ENCODE measurements at regions not wholly inside any gene's neighbourhood (a gene's known extent, or its start where the extent isn't known, plus 50 kb on each side); places are given as distances from the start of the nearest gene placed in this dataset.

DNA sequence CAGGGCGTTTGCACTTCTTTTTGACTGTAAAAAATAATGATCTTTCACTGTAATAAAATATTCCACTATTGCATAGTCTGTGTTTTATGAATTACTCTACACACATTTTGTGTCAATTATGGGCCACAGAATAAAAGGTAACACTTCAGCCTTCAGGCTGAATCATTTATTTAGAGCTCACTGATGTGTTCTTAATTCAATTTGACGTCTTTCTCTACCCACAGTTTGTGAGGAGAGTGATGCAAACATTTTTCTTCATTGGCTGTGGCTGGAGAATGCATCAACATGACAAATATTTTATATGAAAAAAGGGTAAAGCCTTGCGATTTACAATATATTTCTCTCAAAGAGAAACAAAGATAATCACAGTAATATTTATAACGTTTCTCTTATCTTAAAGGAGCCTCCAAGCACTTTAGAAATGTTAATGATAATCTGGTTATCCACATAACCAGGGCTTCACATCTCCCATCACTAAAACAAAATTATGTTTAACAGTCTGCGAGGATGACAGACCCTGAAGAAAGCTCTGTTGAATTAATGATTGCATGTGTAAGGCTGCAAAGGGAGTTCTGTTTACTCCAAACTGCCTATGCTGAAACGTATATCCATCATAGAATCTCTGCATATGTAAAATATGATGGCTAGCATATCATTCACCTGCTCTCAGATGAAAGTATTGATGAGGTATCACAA is 951.3 kb downstream of the ZPLD1 start:
- no peak for DNase-seq

DNA sequence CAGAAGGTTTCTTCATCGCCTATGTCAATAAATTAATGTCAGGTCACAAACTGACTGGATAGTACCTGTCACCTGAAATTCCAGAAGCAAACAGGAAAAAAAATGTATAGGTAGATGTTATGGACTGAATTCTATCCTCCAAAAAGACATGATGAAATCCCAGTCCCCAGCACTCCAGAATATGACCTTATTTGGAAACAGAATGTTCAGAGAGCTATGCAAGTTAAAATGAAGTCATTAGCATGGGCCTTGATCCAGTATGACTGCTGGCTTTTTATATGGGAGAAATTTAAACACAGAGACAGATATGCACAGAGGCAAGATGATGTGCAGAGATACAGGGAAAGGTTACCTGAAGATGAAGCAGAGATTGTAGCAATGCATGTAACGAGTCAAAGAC is 953.4 kb downstream of the ZPLD1 start:
- DNase-seq, result no peak

DNA sequence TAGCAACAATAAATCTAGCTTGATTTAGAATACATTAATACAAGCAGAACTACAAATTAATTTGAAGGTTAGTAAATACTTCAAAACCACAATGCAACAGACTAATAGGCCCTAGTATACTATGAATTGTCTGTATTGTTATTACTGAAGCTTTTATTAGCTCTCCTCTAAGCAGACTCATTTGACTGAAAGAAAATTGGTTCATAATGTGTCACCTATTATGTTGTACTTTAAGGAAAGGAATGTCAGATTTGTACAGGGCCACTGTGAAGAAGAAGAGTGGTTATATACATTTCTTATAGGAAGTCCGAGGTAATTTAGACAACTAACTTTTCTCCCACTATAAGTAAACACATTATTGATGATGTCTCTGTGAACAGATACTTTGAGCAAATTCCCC is 954.5 kb downstream of the ZPLD1 start:
- no peak for DNase-seq

DNA sequence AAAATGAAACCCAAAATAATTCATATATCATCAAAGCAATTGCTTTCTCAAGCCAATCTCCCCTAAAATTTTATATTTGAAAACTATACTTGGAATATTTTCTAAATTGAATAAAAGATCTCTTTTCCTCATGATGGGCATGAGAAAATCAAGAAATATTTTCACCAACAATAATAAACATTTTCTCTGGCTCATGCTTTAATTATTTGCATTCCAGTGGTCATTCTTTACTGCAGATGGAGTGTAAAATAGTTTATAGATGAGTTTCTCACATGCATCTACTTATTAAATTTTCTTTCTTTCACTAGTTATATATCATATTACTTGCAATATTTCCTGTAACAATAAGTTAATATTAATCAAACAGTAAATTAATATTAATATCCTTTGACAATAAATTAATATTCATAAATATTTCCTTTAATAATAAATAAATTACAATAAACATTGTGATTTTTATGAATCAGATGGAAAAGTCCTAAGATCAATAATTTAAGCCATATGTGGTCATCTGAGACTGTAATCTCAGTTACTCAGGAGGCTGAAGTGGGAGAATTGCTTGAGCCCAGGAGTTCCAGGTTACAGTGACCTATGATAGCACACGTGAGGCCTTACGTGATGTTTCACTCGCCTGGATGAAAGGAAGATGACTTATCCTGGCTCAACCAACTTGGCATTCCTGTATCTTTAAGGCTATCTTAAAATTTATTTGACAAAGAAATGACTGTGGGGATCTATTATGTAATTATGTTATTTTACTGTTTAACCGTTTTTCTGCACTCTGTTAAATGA is 958.8 kb downstream of the ZPLD1 start:
- DNase-seq, result no peak

DNA sequence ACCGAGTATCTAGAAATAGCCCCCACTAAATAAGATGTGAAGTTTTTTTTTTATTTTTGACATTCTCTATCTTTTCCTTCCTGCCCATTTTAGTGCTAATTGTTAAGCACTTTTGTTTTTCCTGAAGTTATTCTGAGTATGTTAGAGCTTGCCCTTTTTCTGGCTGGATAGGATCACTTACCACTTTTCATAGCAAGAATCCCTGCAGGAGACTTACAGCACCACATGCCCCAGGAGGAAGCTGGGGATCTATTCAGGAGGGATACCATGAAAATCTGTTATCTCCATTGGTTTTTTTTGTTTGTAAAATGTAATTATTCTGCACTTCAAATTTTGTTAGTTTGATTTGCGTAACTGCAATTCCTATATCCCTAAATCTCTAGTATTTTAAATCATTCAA is 968.4 kb downstream of the ZPLD1 start:
- DNase-seq, result no peak

DNA sequence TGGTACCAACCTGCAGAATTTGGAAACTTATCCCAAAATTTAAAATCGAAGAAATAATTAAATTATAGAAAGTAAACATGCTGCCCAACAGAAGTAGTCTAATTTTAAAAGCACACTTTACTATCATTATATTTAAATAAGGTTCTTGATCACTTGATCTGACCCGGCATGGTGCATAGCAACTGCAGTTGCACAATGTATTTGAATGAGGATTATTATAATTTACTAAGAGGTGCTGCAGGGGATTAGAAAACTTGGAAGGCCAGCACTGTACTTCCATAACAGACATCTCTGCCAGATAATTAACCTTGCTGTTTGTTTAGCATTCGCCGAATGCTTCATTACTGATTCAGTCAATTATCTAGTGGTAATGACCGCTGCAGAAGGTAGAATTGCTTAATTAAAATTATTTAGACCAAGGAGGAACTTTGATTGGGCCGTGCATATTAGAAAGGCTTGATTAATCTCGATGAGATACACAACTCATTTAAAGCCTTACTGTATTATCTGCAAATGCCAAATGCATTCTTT is 971.6 kb downstream of the ZPLD1 start:
- DNase-seq, result no peak

DNA sequence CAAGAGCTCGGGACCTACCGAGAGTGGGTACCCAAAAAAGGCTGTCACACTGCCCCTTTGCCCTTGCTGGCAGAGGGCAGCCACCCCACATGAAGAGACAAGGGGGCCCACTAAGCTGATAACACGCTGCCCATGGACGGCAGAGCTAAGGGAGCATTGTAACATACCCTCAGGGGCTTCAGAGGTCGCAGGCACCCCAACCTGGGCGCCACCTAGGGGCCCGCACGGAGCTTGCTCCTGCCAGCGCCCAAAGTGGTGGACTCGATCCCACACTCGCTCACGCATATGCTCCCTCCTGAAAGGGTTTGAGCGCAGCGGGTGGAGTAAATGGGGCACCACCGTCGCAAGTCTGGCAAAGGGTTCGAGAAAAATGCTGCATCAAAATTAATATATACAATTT is 975.4 kb downstream of the ZPLD1 start:
- no peak for DNase-seq

DNA sequence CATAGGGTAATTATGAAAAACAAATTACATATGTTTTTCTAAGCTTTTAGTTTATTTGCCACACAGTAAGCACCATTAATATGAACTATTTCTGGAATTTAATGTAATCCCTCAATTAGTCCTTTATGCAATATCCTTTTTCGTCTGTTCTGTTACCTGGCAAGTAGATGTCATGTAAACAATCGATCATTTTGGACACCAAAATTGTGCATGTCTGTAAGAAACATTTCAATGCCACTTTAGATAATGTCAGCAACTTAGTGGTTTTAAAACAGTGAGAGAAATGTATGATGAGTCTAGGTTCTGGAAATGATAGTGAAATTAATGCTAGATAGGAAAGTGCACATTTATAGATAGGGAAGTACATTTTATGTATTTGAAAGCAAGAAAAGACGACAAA is 986.6 kb downstream of the ZPLD1 start:
- DNase-seq, result no peak

DNA sequence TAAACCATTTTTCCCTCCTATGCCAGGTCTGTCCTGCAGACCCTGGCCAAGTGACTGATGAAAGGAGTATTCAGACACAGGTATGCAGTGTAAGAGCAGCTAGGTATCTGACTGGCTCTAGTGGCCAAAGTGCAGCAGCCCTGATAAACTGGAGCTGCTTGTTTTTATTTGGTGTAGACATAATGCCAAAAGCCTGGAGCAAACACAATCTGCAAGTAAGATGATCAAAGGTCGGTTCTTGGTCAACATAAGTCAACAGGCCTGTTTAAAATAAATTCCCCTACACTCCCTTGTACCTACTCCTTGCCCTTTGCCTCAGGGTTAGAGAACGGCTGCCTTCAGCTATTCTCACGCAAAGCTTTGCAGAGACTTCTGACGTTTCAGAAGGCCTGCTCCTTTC is 1003.1 kb downstream of the ZPLD1 start:
- no peak for DNase-seq

DNA sequence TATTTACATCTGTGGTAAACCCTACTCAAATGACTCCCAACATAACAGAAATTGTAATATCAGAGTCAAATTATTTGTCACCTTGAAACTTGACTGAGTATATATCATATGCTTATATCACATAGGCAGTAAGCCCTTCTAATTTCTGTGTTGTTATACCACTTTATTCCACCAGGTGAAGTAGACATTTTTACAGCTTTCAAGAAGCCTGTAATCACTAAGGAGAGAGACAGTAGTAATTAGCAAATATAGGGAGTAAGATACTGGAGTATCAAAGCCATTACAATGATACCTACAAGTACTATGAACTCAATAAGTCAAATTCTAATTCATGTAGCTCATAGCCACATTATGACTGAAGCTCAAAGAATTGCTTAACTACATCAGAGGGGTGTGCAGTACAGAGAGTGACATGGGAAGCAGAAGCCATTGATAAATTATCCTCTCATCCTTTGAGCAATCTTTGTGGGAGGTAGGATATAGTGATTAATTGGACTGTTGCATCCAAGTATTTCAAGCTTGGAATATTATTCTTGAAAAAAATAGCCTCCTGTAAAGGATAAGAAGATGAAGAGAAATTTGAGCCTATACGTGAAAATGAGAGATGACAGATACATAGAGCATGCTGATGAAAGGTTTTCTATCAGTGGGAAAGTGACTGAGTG is 1005.9 kb downstream of the ZPLD1 start:
- no peak for DNase-seq

DNA sequence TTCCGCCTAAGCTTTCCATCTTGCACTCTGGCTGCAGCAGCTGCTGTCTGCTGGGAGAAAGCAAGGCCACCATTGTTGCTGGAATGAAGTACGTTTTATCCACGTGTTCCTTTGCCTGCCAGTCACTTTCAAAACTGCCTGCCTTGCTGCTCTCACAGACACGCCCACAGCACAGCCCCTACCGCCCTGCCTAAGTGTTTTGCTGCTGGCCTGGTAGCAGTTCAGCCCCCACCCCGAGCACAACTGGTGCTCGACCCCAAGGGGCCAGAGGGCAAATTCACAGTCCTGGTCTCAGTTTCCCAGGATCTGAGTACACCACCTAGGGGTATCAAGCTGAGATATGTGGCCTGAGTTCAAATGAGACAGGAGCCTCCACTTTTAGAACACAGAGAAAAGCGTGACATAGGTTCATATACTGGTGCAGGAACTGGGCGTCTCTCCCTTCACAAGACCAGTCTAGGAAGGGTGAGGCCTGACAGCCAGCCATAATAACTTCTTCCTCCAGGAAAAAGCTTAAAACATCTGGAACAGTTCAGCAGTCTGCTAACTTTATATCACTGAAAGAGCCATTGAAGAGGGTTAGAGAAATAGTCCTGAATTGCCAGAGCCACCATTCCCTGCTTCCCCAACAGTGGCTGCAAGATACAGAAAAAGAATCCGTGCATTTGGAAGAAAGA is 1012.3 kb downstream of the ZPLD1 start:
- no peak for DNase-seq

DNA sequence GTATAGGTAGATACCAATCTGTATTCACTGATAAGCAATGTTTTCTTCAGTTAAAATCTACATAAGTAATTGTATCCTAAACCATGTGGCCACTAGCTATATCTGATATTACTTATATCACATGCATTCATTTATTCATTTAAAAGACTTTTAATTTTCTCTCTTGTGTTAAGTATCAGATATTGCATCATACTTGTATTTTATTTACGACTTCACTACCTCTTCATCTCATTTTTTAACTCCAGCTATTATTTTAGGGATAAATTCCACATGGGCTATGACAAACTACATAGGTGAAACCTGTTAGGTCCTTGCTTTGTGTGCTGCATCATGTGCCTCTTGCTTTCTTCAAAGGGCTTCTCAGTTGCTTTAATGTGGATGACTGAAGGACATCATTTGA is 1018.3 kb downstream of the ZPLD1 start:
- no peak for DNase-seq

DNA sequence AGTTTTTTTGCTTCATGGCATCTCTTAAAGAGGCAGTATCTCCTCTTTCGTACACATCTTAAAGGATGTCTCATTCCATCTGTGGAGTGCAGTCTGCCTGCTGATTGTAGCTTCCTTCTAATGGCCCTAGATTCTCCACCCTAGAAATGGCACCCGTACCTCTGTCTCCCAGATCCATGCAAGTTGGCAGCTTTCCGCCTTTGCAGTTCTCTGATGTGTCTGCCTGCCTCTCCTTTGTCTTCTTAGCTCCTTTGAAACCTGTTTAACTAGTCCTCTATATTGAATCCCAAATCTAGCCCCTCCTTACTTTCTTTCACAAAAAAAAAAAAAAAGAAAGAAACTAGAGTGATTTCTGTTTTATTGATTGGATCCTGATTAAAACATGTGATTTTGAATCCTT is 1025.0 kb downstream of the ZPLD1 start:
- DNase-seq, result no peak

DNA sequence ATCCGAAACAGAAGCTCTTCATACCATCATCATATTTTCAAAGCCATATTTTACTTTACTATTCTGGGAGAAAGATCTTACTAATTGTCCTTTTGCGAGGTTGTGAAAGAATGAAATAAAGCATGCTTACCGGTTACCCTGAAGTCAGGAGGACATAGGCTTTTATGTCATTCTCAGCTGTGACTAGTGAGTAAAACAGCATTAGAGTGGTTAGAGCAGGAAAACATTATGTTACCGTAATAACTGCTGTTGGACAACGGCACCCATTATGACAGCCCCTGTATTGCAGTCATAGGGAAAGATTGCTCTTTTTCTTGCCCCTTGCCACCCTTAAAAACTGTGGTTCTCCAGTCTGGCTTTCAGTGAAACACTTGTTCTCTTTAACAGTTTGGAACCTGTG is 1035.7 kb downstream of the ZPLD1 start:
- DNase-seq, result no peak

DNA sequence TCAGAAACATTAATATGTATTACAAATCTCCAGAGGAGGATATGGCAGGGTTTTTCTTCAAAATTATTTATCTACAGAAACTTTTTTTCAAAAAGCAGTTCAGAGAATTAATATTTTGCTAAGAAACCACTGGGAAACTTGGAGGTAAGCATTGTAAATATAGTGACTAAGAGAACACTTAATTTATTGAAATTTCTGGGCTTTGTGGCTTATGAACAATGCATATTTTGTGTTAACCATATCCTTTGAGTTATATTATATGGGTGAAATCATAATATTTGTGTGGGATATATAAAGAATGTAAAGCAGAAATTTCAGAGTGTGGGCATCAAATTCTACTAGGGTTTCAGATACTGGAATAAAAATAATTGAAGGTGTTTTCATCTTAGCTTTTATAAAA is 1059.2 kb downstream of the ZPLD1 start:
- DNase-seq, result no peak

DNA sequence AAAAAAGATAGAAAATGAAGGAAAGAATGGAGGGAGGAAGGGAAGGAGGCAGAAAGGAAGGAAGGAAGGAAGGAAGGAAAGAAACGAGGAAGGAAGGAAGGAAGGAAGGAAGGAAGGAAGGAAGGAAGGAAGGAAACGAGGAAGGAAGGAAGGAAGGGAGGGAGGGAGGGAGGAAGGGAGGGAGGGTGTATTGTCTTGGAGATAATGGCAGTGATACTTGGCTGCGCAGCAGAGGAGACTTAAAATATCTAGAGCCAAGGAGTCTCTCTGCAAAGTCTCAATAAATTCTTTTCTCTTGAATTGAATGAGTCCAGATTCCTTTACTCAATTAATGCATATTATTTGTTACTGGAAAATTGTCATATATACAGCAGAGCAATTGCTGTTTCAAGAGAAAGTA is 1059.7 kb downstream of the ZPLD1 start:
- no peak for DNase-seq

DNA sequence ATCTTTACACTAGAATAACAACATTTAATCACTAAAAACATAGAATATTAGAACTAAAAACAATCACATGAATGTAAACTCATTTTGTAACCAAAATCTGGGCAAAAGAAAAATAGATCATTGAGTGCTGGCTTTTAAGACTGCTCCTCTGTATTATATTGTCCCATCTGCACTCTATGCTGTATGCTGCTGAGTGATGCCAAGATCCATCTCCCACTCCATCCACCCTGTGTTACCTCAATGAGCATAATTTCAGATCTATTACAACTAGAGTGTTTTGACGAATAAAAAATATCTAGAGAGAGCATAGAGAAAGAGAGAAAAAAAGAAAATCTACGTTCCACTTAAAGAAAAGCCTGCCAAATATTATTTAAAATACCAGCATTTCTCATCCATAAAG is 1060.4 kb downstream of the ZPLD1 start:
- no peak for DNase-seq

DNA sequence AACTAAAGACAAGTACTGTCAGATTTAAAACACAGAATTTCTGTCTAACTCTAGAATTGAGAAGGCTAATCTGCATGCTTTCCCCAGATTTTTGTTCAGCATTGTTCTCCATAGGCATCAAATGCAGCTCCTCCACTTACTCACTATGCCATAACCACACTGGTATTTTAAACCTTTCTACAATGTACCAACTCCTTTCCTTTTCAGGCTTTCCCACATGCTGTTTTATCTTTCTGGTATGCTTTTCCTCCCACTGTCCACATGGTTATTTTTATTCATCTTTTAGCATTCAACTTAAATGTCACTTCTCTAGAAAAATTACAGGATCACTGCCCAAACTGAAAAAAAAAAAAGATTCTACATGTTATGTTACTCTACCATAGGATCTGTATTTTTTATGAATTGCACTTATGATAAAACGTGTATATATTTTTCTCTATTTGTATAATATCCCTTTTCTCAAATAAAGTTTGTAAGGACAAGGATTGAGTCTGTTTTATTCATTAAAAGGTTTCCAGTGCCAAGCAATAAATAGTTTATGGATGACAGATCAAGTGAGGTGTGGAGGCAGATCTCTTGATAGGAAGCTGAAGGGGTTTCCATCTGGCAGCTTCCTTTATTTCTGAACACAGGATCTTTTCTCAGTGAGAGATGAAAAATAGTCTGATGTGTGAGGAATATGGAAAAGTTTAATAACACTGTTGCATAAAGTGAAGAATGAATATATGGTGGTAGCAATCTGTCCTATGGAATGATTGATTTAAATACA is 1064.5 kb downstream of the ZPLD1 start:
- no peak for DNase-seq

DNA sequence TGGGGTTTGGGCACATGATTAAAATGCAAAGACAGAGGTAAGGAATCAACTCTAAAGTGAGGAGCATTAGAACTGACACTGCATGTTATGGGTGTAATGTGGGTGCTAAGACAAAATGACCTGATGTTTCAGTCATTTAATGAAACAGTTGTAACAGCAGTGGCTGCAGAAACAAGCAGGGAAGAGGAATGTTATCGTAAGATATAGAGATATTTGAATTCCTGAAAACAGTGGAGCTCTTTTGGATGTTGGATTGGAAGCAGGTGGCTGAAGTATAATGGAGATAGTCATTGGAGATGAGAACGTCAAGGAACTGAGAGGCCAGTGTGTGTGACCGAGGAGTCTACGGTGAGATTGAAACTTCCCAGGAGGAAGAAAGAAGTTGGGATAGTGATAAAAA is 1065.2 kb downstream of the ZPLD1 start:
- no peak for DNase-seq

DNA sequence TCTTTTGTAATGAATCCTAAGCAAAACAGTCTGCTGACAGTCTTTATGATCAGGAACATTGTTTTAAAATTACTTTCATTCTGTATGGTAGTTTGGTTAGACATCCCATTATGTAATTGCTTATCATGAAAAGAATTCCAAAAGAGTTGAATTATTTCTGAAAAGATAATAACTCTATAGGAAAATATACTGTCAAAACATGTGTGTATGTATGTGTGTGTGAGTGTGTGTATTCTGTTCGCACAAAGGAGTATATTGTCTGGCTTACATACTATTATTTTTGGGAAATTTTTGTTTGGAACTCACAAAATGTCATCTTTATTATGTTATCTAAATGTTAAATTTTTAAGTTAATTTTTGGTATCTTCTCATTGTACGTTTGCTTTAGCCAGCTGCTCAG is 1075.9 kb downstream of the ZPLD1 start:
- no peak for DNase-seq

DNA sequence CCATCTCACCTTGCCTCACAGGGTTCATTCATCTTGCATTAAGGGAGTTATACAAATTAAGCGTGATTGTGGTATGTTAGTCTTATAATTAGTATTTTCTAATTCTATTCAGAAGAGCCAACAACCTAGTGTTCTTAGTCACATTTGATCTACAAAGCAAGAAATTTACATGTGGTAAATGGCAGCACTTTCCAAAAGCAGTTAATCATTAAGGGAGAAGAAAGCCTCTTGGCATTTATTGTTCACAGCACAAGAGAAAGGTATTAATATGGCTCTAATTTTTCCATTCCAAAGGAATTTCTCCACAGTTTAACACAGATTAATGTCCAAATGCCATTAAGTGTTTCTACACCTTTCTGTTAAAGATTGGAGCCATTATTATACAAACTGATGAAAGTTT is 1077.1 kb downstream of the ZPLD1 start:
- no peak for DNase-seq

DNA sequence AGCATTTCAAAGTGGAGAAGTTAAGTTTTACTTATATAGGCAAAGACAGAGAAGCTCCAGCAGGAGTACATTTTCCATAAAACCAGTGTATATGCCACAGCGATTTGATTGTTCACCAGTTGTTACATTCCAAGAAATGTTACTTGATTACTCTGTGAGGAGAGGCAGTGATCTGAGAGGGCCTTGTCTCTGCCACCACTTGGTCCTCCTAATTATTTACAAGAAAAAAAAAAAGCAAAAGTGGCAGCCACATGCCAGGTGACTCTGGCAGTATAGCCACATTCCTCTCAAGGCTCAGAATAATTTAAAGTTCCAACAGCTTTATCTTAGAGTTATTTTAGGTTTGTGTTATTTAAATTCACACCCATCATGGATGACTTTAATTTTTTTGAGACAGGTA is 1077.8 kb downstream of the ZPLD1 start:
- DNase-seq, result no peak

DNA sequence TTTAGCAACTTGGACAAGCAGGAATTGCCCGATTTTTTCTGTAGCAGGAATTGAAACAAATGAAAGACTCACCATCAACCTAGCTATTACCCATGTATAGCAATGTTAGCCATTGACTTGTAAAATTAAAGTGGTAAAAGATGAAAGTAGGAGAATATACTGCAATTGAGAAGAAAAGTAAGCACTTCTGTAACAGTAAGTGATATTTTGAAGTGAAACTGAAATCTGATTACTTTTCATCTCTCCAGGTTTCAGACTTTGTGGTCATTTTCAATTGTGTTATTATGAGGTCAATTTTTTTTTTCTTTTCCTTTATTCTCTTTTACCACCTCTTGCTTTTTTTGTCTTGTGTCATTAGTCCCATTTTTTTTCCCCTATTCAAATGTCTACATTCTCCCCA is 1078.2 kb downstream of the ZPLD1 start:
- DNase-seq, result no peak

Data from activated T-cell treated with anti-CD3 and anti-CD28 coated beads for 4 hours (primary cell).